ENCODE measurements at regions not wholly inside any gene's neighbourhood (a gene's known extent, or its start where the extent isn't known, plus 50 kb on each side); places are given as distances from the start of the nearest gene placed in this dataset.

- DNase-seq, result peak in 2 of 56 donors; percentile 18 to 35
Observed at GRCh38 chr2:172351586-172351985, 75.8 kb upstream of the ITGA6 start.

- DNase-seq, result no peak
Observed at GRCh38 chr2:172354347-172354746, 73.0 kb upstream of the ITGA6 start.

GRCh38 chr2:172357442-172357841 lies 69.9 kb upstream of the ITGA6 start:
- no peak for DNase-seq

GRCh38 chr2:172358691-172359556 lies 68.5 kb upstream of the ITGA6 start:
- DNase-seq, result peak in 11 of 56 donors; percentile 2 to 27 (median 8)

GRCh38 chr2:172361360-172361759 lies 66.0 kb upstream of the ITGA6 start:
- DNase-seq, result no peak

GRCh38 chr2:172361840-172362239 lies 65.5 kb upstream of the ITGA6 start:
- DNase-seq, result no peak

- DNase-seq, result no peak
Observed at GRCh38 chr2:172364261-172364660, 63.1 kb upstream of the ITGA6 start.

GRCh38 chr2:172366596-172367150 lies 60.7 kb upstream of the ITGA6 start:
- DNase-seq, result no peak

- no peak for DNase-seq
Observed at GRCh38 chr2:172370821-172371455, 56.4 kb upstream of the ITGA6 start.

GRCh38 chr2:172372436-172372835 lies 55.0 kb upstream of the ITGA6 start:
- no peak for DNase-seq

GRCh38 chr2:172373076-172373475 lies 54.3 kb upstream of the ITGA6 start:
- DNase-seq, result no peak

- DNase-seq, result no peak
Observed at GRCh38 chr2:172373766-172374165, 53.6 kb upstream of the ITGA6 start.

- no peak for DNase-seq
Observed at GRCh38 chr2:172374318-172375240, 52.8 kb upstream of the ITGA6 start.

- no peak for DNase-seq
Observed at GRCh38 chr2:172375251-172375650, 52.1 kb upstream of the ITGA6 start.

GRCh38 chr2:172376016-172376415 lies 51.4 kb upstream of the ITGA6 start:
- DNase-seq, result no peak

- no peak for DNase-seq
Observed at GRCh38 chr2:172376505-172377125, 50.8 kb upstream of the ITGA6 start.

- no peak for DNase-seq
Observed at GRCh38 chr2:172377408-172377807, 50.0 kb upstream of the ITGA6 start.
